GOT3 (cell line): ENCODE measurements at regions not wholly inside any gene's neighbourhood (a gene's known extent, or its start where the extent isn't known, plus 50 kb on each side); places are given as distances from the start of the nearest gene placed in this dataset.
A peak's percentile ranks its signal among the peaks of the same experiment; 100 is the strongest.
"Not testable (repeated sequence)": the region's sequence is repeated elsewhere in the genome, so short reads cannot be mapped to it uniquely, and the experiment has no call there.

ENCODE experiments used
- DNase-seq: peaks from one replicate; lab custom pipeline; 2025; ENCODE audit warnings: mixed read lengths; lab: John Stamatoyannopoulos, UW

GRCh38 chr7:35971133-35971891 lies 170.5 kb downstream of the SEPTIN7 start:
- DNase-seq, result no peak

GRCh38 chr7:35975851-35976454 lies 175.1 kb downstream of the SEPTIN7 start:
- no peak for DNase-seq

GRCh38 chr7:35978816-35979640 lies 174.0 kb upstream of the EEPD1 start:
- DNase-seq, result not testable (repeated sequence)

DNA sequence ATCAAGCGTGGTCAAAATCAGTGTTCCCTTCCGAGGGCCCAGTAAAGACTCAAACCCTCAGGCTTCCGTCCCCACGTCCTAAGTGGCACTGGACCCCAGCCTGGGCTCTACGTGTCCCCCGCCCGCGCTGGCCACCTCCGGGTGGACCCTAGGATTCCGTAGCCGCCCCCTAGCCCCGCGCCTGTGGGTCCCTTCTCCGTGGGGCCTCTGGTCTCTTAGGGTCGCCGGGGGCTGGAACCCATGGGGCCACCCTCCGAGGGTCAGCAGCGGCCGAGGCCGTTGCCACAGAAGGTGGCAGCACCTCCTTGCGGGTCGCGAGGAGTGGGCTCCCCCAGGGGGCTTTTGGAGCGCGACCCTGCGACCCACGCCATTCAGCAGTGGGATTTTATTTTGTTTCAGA lies 170.5 kb upstream of the EEPD1 start:
- no peak for DNase-seq

DNA sequence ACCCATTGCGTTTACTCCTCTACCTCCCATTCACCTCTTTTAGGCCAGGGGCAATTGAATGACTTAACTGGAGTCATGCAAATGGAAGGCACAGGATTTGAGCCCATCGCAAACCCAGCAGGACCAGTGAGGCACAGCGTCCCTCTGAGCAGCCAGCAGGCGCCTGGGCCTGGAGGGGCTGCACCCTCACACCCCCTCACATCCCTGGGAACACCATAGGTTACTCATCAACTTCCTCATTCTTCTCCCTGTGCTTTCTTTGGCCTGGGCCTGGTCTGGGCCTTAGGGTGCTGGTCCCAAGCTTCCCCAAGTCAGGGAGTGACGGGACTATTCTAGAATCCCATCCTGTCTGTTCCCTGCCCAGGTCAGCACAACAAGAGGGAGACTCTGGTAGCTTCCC lies 169.4 kb upstream of the EEPD1 start:
- no peak for DNase-seq

DNA sequence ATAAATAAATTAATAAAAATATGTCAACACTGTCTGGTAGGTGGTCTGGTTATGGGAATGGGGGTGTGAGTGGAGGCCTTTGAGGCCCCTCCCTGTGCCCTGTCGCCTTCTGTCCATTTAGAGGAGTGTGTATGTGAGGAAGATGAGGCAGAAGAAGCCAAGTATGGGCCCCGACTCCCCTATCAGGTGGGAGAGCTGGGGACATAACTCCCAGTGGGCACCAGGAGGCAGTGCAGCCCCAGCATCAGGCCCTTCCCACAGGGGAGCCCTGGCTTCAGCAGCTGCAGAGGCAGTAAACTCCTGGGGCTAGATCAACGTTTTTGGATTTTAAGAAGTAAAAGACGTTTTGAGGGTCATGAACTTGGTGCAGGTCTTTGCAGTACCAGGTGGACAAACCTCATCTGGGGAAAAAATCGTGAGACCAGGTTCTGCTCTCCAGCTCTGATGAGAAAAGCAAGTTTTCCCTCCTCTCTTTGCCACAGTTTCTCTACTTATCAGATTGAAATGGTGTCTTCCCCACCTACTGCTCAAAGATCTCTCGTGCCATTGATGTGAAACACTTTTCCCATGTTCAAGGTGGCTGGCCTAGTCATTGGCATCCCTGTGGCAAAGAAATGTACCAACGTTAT lies 167.8 kb upstream of the EEPD1 start:
- DNase-seq, result peak; percentile 29

DNA sequence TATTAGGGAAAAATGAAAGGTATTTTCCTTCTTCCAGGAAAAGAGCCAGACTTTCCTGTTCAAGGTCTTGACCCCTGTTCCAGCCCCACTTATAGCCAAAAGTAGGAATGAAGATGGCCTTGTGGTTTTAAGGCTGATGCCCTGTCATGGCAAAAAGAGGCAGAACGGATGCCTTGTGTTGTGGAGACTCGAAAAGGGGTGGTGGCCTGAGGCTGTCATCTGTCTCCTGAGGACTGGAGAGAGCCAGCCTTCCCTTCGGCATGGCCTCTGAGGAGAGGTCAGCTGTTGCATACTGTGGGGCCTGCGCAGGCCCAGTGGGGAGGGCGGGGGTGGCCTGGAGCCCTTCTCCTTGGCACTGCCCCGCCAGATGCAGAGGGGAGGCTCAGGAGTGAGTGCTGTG lies 166.0 kb upstream of the EEPD1 start:
- DNase-seq, result no peak

GRCh38 chr7:35988105-35988504 lies 164.9 kb upstream of the EEPD1 start:
- DNase-seq, result no peak

- DNase-seq, result no peak
These were observed 164.2 kb upstream of the EEPD1 start for GRCh38 chr7:35988818-35989217.

DNA sequence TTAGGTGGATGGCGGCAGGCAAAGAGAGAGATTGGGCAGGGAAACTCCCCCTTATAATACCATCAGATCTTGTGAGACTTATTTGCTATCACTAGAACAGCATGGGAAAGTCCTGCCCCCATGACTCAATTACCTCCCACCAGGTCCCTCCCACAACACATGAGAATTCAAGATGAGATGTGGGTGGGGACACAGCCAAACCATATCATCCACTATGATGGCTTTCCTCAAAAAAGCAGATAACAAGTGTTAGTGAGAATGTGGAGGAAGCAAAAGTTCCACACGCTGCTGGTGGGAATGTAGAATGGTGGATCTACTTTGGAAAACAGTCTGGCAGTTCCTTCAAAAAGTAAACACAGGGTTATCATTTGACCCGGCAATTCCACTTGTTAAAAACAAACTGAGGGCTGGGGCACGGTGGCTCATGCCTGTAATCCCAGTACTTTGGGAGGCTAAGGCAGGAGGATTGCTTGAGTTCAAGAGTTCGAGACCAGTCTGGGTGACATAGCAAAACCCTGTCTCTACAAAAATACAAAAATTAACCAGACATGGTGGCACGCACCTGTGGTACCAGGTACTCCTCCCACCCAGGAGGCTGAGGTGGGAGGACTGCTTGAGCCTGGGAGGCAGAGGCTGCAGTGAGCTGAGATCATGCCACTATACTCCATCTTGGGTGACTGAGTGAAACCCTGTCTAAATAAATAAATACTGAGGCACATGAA lies 161.4 kb upstream of the EEPD1 start:
- no peak for DNase-seq

GRCh38 chr7:35992436-35992835 lies 160.6 kb upstream of the EEPD1 start:
- DNase-seq, result no peak

DNA sequence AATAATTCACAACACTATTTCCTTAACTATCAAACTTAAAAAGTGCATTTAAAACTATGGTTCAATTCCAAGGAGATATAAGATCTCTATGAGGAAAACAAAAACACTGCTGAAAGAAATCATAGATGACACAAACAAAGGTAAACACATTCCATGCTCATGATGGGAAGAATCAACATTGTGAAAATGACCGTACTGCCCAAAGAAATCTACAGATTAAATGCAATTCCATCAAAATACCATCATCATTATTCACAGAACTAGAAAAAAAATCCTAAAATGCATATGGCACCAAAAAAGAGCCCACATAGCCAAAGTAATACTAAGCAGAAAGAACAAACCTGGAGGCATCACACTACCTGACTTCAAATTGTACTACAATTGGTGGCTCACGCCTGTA lies 159.9 kb upstream of the EEPD1 start:
- DNase-seq, result no peak

- no peak for DNase-seq
These were observed 159.1 kb upstream of the EEPD1 start for GRCh38 chr7:35993676-35994606.

GRCh38 chr7:35995334-35995733 lies 157.7 kb upstream of the EEPD1 start:
- DNase-seq, result no peak

DNA sequence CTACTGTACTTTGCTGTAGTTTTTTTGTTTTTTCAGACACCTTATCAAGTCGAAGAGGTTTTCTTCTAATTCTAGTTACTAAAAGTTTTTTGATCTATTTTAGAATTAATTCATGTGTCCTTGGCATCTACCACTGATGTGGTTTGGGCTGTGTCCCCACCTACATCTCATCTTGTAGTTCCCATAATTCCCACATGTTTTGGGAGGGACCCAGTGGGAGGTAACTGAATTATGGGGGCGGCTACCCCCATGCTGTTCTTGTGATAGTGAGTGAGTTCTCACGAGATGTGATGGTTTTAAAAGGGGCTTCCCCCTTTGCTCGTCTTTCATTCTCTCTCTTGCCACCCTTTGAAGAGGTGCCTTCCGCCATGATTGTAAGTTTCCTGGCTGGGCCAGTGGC lies 154.6 kb upstream of the EEPD1 start:
- no peak for DNase-seq

DNA sequence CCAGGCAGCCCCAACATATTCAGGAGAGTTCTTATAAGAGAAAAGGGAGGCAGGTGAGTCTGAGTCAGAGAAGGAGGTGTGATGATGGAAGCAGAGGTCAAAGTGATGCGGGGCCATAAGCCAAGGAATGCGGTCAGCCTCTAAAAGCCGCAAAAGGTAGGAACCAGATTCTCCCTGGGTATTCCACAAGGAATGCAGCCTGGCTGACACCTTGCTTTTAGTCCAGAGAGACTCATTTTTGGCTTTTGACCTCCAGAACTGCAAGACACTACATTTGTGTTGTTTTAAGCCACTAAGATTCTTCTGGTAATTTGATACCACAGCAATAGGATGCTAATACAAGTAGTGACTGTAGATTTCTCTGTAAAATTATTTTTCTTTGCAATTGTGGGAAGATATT lies 151.5 kb upstream of the EEPD1 start:
- DNase-seq, result no peak

GRCh38 chr7:36002900-36003299 lies 150.2 kb upstream of the EEPD1 start:
- no peak for DNase-seq

DNA sequence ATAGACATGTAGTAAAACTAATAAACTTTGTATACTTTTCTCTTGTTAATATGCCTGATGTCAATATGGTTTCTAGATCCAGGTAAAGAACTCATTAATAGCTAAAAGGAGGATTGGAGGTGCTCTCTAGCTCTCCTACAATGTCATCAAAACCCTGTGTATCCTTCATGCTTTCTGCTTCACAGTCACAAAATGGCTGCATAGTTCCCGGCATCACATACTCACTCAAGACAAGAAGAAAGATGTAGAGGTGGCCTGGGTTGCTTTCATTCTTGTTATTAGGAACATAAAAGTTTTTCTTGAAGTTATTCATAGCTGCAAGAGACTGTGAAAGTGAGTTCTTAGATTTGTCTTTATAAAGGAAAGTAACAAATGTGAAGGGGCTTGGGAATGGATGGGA lies 149.7 kb upstream of the EEPD1 start:
- DNase-seq, result no peak

- DNase-seq, result no peak
These were observed 147.8 kb upstream of the EEPD1 start for GRCh38 chr7:36005293-36005692.

DNA sequence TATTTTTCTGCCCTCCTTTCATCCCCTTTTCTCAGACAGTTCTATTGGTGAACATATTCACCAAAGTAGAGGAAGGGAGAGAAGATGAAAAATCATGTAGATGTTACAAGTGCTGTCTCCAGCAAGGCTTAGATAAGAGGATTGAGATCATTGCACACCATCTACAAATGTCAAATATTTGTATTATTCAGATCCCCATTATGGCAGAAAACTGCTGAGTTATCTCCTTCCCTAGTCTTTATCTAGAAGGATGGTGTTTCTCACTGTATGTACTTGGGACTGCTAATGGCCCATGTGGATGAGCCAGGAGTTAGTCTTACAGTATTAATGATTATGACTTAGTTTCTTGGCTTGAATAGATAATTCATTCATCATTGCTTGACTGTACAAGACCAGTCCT lies 147.2 kb upstream of the EEPD1 start:
- DNase-seq, result no peak
